Esophagus squamous epithelium (tissue), 5 donors: ENCODE measurements at regions not wholly inside any gene's neighbourhood (a gene's known extent, or its start where the extent isn't known, plus 50 kb on each side); places are given as distances from the start of the nearest gene placed in this dataset.

ENCODE experiments used
- DNase-seq: peaks from one replicate; lab custom pipeline; 2025; lab: John Stamatoyannopoulos, UW
- H3K27ac ChIP-seq, 4 donors: fragments of 200-600 bp; sonication (generic); one replicate each; pipeline ENCODE4 v1.5.1; 2016 to 2019; ENCODE audit warnings: mild to moderate bottlenecking in 1 of 4
- H3K27me3 ChIP-seq, 4 donors: fragments of 200-600 bp; sonication (generic); 1 replicate in 3 of 4; 2 replicates in 1 of 4; pipeline versions ENCODE4 v1.5.1 to v1.6.0; 2017 to 2021; ENCODE audit warnings: antibody characterized with exemption in 1 of 4
- H3K36me3 ChIP-seq, 3 donors: fragments of 200-600 bp; sonication (generic); one replicate each; pipeline ENCODE4 v1.5.1; 2016 to 2019
- H3K4me1 ChIP-seq, 3 donors: fragments of 200-600 bp; sonication (generic); one replicate each; pipeline ENCODE4 v1.5.1; 2017 to 2019
- H3K4me3 ChIP-seq, 4 donors: fragments of 200-600 bp; sonication (generic); 1 replicate in 3 of 4; 2 replicates in 1 of 4; pipeline ENCODE4 v1.5.1; 2016 to 2019; ENCODE audit warnings: mild to moderate bottlenecking in 2 of 4, moderate library complexity in 1 of 4
- H3K9me3 ChIP-seq, 3 donors: fragments of 200-600 bp; sonication (generic); one replicate each; pipeline ENCODE4 v1.5.1; 2016 to 2019
- CTCF ChIP-seq, 6 experiments: fragments of 450-650 bp in 4 of 6; fragments of 200-600 bp in 2 of 6; sonication (generic) in 2 of 6; IDR thresholded peaks; one replicate each; pipeline ENCODE4 v1.5.1; 2016 to 2019; ENCODE audit warnings: antibody characterized with exemption in 6 of 6, mild to moderate bottlenecking in 4 of 6, moderate library complexity in 4 of 6
- POLR2A ChIP-seq, 4 donors: fragments of 450-650 bp; IDR thresholded peaks; one replicate each; pipeline ENCODE4 v1.6.1; 2017; ENCODE audit warnings: antibody characterized with exemption in 4 of 4, mild to moderate bottlenecking in 4 of 4, moderate library complexity in 3 of 4
- WGBS, 2 donors: methylation state at CpG; one replicate each; pipeline ENCODE4 v1.1.5; 2018; 5-methylcytosine and 5-hydroxymethylcytosine counted together
- intact Hi-C: fragments of 100-400 bp; cut with DNase I; formaldehyde crosslinking; loops from one replicate; pipeline ENCODE4 v1.15.0; 2022
- donor health status: DM: yes; HTN: yes; CAD: no.

GRCh38 chr18:41237317-41237716 is 717.7 kb upstream of the PIK3C3 start:
- H3K27ac ChIP-seq, result no peak overlapping the region
- intact Hi-C loops, result no loop called here
- H3K4me3 ChIP-seq, result no peak overlapping the region
- no peaks in the 10 kb centered on the region for H3K9me3 ChIP-seq
- H3K36me3 ChIP-seq, result no peaks in the 10 kb centered on the region
- TF ChIP-seq CTCF (IDR thresholded peaks at IDR 0.05) (no peak), POLR2A (IDR thresholded peaks at IDR 0.05) (no peak)
- 79 to 89% methylated on average over 1 of the region's 1 CpG for WGBS, 2 donors
- no peaks in the 10 kb centered on the region for H3K27me3 ChIP-seq
- H3K4me1 ChIP-seq, result no peaks in the 10 kb centered on the region
- no peak for DNase-seq

- no peaks in the 10 kb centered on the region for H3K36me3 ChIP-seq
- no peak for TF ChIP-seq POLR2A (IDR thresholded peaks at IDR 0.05)
- no peak for TF ChIP-seq CTCF (IDR thresholded peaks at IDR 0.05)
- no peaks in the 10 kb centered on the region for H3K9me3 ChIP-seq
- 73% methylated on average over 3 of the region's 3 CpGs for WGBS, 2 donors
- H3K27ac ChIP-seq, result no peak overlapping the region
- intact Hi-C loops, result no loop called here
- no peaks in the 10 kb centered on the region for H3K4me1 ChIP-seq
- no peak for DNase-seq
- no peak overlapping the region for H3K4me3 ChIP-seq
- no peaks in the 10 kb centered on the region for H3K27me3 ChIP-seq
Observed at GRCh38 chr18:41231681-41232080, 723.4 kb upstream of the PIK3C3 start.

GRCh38 chr18:41227993-41228392 is 727.0 kb upstream of the PIK3C3 start:
- H3K27me3 ChIP-seq, result no peaks in the 10 kb centered on the region
- no peak overlapping the region for H3K27ac ChIP-seq
- TF ChIP-seq POLR2A (IDR thresholded peaks at IDR 0.05) (no peak), CTCF (IDR thresholded peaks at IDR 0.05) (no peak)
- no peaks in the 10 kb centered on the region for H3K9me3 ChIP-seq
- no peaks in the 10 kb centered on the region for H3K4me1 ChIP-seq
- no peak for DNase-seq
- no peaks in the 10 kb centered on the region for H3K36me3 ChIP-seq
- 77 to 81% methylated on average over 1 of the region's 1 CpG for WGBS, 2 donors
- no peak overlapping the region for H3K4me3 ChIP-seq
- intact Hi-C loops, result no loop called here

- intact Hi-C loops, result no loop called here
- no peak for TF ChIP-seq CTCF (IDR thresholded peaks at IDR 0.05)
- no peak for TF ChIP-seq POLR2A (IDR thresholded peaks at IDR 0.05)
- 66 to 88% methylated on average over 4 of the region's 4 CpGs for WGBS, 2 donors
- Histone ChIP-seq H3K4me3 (no peak overlapping the region), H3K4me1 (no peaks in the 10 kb centered on the region), H3K27ac (no peak overlapping the region), H3K9me3 (no peaks in the 10 kb centered on the region), H3K36me3 (no peaks in the 10 kb centered on the region), H3K27me3 (no peaks in the 10 kb centered on the region)
- no peak for DNase-seq
Observed at GRCh38 chr18:41226911-41227310, 728.1 kb upstream of the PIK3C3 start.

- no peak for TF ChIP-seq CTCF (IDR thresholded peaks at IDR 0.05)
- TF ChIP-seq POLR2A (IDR thresholded peaks at IDR 0.05), result no peak
- H3K4me1 ChIP-seq, result no peaks in the 10 kb centered on the region
- H3K27me3 ChIP-seq, result no peaks in the 10 kb centered on the region
- intact Hi-C loops, result no loop called here
- no peaks in the 10 kb centered on the region for H3K9me3 ChIP-seq
- no peak for DNase-seq
- no peak overlapping the region for H3K4me3 ChIP-seq
- 26 to 44% methylated on average over 1 of the region's 1 CpG for WGBS, 2 donors
- no peak overlapping the region for H3K27ac ChIP-seq
- H3K36me3 ChIP-seq, result no peaks in the 10 kb centered on the region
Observed at GRCh38 chr18:41226186-41226585, 728.8 kb upstream of the PIK3C3 start.
